Smooth muscle cell (in vitro differentiated cells): ENCODE measurements at regions not wholly inside any gene's neighbourhood (a gene's known extent, or its start where the extent isn't known, plus 50 kb on each side); places are given as distances from the start of the nearest gene placed in this dataset.

Source experiments
- DNase-seq: peaks from one replicate; lab custom pipeline; 2025; ENCODE audit not compliant: unreplicated experiment; lab: John Stamatoyannopoulos, UW
- H2AFZ ChIP-seq: fragments of 200-600 bp; sonication (generic); 2 replicates; pipeline ENCODE4 v1.6.0; 2016; ENCODE audit warnings: antibody characterized with exemption, low read depth, mild to moderate bottlenecking
- H3F3A ChIP-seq: fragments of 200-600 bp; sonication (generic); 2 replicates; pipeline ENCODE4 v1.6.0; 2017; ENCODE audit warnings: antibody characterized with exemption, low read depth
- H3K27ac ChIP-seq: fragments of 200-600 bp; sonication (generic); 2 replicates; pipeline ENCODE4 v1.5.1; 2016; ENCODE audit warnings: low read depth, mild to moderate bottlenecking
- H3K27me3 ChIP-seq: fragments of 200-600 bp; sonication (generic); 2 replicates; pipeline ENCODE4 v1.6.1; 2016; ENCODE audit warnings: low read depth, mild to moderate bottlenecking
- H3K36me3 ChIP-seq: fragments of 200-600 bp; sonication (generic); 2 replicates; pipeline ENCODE4 v1.5.1; 2016; ENCODE audit warnings: low read depth
- H3K4me1 ChIP-seq: fragments of 200-600 bp; sonication (generic); 2 replicates; pipeline ENCODE4 v1.5.1; 2016; ENCODE audit warnings: low read depth
- H3K4me2 ChIP-seq: fragments of 200-600 bp; sonication (generic); 2 replicates; pipeline ENCODE4 v1.6.0; 2016; ENCODE audit warnings: mild to moderate bottlenecking
- H3K4me3 ChIP-seq: fragments of 200-600 bp; sonication (generic); 2 replicates; pipeline ENCODE4 v1.5.1; 2016; ENCODE audit warnings: mild to moderate bottlenecking
- H3K79me2 ChIP-seq: fragments of 200-600 bp; sonication (generic); 2 replicates; pipeline ENCODE4 v1.6.0; 2016; ENCODE audit warnings: low read depth, mild to moderate bottlenecking
- H3K9ac ChIP-seq: fragments of 200-600 bp; sonication (generic); 2 replicates; pipeline ENCODE4 v1.6.0; 2016; ENCODE audit warnings: low read depth
- H3K9me3 ChIP-seq: fragments of 200-600 bp; sonication (generic); replicated peaks from 2 replicates; pipeline ENCODE4 v1.5.1; 2016; ENCODE audit warnings: low read depth
- H4K20me1 ChIP-seq: fragments of 200-600 bp; sonication (generic); 2 replicates; pipeline ENCODE4 v1.6.0; 2016; ENCODE audit warnings: low read depth
- CTCF ChIP-seq: fragments of 200-600 bp; sonication (generic); IDR thresholded peaks from 2 replicates; pipeline ENCODE4 v1.5.1; 2017; ENCODE audit warnings: borderline replicate concordance, mild to moderate bottlenecking, antibody characterized with exemption; ENCODE audit not compliant: insufficient read depth, poor library complexity, severe bottlenecking
- WGBS: methylation state at CpG from one replicate; pipeline ENCODE4 v1.1.7; 2016; ENCODE audit warnings: low lambda C conversion rate; 5-methylcytosine and 5-hydroxymethylcytosine counted together

DNA sequence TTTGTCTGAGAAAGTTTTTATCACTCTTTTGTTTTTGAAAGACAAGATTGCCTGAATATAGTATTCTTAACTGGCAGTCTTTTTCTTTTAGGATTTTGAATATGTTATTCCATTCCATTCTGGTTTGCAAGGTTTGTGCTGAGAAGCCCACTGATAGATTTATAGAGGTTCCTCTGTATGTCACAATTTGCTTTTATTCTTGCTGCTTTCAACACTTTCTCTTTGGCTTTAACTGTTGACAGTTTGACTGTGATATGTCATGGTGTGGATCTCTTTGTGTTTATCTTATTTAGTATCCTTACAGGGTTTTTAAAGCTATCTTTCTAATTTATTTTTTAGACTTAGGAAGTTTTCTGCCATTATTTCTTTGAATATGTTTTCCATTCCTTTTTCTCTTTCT, 331.2 kb upstream of the ATP11B start:
- no peak overlapping the region for H3K4me3 ChIP-seq
- no peaks in the 10 kb centered on the region for H3K36me3 ChIP-seq
- no peak overlapping the region for H3K4me2 ChIP-seq
- no peak overlapping the region for H3K9ac ChIP-seq
- no peaks in the 10 kb centered on the region for H3F3A ChIP-seq
- no peak for DNase-seq
- H3K9me3 ChIP-seq, result no peaks in the 10 kb centered on the region
- no peaks in the 10 kb centered on the region for H4K20me1 ChIP-seq
- H3K79me2 ChIP-seq, result no peaks in the 10 kb centered on the region
- no peaks in the 10 kb centered on the region for H3K27me3 ChIP-seq
- no peak for TF ChIP-seq CTCF
- no peak overlapping the region for H3K27ac ChIP-seq
- H2AFZ ChIP-seq, result no peak overlapping the region
- H3K4me1 ChIP-seq, result peaks cover 3% of the 10 kb centered on the region

DNA sequence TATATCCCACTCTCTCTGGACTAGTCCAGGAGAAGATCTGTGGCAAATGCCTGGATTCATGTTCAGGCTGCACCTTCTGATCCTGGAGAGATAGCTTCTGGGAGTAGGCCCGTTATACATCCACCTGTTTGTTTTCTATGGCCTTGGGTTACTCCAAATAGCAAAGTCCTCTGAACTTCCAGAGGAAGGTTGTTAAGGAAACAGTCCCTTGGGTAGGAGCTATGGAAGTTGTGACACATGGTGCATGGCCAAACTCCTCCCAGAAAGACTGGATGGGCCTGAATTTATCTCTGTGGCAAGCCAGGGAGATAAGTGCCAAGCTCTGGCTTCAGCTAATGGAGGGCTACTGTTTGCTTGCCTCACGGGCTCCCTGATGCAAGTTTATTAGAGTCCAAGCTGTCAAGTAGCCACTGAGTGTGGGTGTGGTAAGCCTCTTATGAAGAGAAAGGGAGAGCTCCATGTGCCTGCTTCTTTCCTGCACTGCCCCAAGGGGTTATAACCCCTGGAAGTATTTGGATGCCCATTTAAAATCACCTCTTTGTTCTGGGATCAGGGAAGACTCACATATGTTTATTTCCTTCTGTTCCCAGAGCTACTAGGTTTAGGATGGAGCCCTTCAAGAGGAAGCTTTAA, 328.7 kb upstream of the ATP11B start:
- Histone ChIP-seq H3K4me1 (peaks cover 3% of the 10 kb centered on the region), H3K4me2 (no peak overlapping the region), H2AFZ (no peak overlapping the region), H3K36me3 (no peaks in the 10 kb centered on the region), H3K27me3 (no peaks in the 10 kb centered on the region), H4K20me1 (no peaks in the 10 kb centered on the region), H3K9ac (no peak overlapping the region), H3K79me2 (no peaks in the 10 kb centered on the region), H3K4me3 (no peak overlapping the region), H3K27ac (no peak overlapping the region), H3K9me3 (no peaks in the 10 kb centered on the region), H3F3A (no peaks in the 10 kb centered on the region)
- DNase-seq, result no peak
- WGBS, result 74% methylated on average over 2 of the region's 2 CpGs
- no peak for TF ChIP-seq CTCF

DNA sequence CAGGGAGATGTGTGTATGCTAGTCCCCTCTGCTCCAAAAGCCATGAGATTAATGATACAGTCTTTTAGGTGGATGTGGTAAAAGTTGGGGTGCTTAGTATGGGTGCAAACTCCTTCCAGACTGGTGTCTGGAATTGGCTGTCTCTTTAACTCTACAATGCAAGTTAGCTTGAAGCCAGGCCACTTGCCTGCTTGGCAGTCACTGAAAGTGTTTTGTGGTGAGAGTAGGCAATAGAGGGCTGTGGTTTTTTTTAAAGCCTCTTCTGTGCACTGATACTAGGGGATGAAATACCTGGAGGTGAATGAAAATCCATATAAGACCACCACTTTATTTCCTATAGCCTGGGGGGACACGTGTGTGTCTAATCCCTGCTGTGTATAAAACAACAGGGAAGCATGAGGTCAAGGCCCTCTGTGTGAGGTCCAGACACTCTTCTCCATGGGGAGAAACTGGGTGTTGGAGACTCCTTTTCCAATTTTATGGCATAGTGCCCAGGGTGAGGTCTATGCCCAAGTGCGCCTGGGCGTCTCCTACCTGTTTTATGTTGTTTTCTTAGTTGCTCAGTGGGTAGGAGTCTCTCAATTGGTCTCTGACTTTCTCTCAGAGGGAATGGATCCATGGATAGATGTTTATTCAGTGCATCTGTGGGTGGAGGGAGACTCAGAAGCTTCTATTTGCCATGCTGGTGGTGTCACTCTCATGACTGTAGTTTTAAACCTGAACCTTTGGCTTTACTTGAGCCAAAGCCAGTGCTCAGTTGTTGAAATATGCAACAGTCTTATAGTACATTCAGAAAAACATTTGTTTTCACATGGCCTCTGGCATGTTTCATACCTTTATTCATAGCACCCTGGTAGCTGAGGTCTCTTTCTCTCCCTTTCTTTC, 327.8 kb upstream of the ATP11B start:
- Histone ChIP-seq H3K9ac (no peak overlapping the region), H3K27ac (no peak overlapping the region), H3K79me2 (no peaks in the 10 kb centered on the region), H3K4me2 (no peak overlapping the region), H3K36me3 (no peaks in the 10 kb centered on the region), H3K9me3 (no peaks in the 10 kb centered on the region), H3K4me3 (no peak overlapping the region), H2AFZ (no peak overlapping the region), H3K27me3 (no peaks in the 10 kb centered on the region), H3K4me1 (peaks cover 3% of the 10 kb centered on the region), H4K20me1 (no peaks in the 10 kb centered on the region), H3F3A (no peaks in the 10 kb centered on the region)
- TF ChIP-seq CTCF, result no peak
- no peak for DNase-seq
- 88% methylated on average over 3 of the region's 3 CpGs for WGBS
